Liver (tissue), 3 donors: ENCODE measurements at regions not wholly inside any gene's neighbourhood (a gene's known extent, or its start where the extent isn't known, plus 50 kb on each side); places are given as distances from the start of the nearest gene placed in this dataset.

Experiments
- ATF3 ChIP-seq: IDR thresholded peaks from 2 replicates; pipeline ENCODE4 v1.6.1; 2016; ENCODE audit warnings: antibody characterized with exemption
- CTCF ChIP-seq: fragments of 150-350 bp; IDR thresholded peaks from 2 replicates; pipeline ENCODE4 v1.5.1; 2017; ENCODE audit warnings: improper control_type of control experiment, low read depth, low read length; ENCODE audit not compliant: missing input control
- GABPA ChIP-seq, 2 donors: IDR thresholded peaks in 1 of 2; conservative IDR thresholded peaks in 1 of 2; 2 replicates each; pipeline ENCODE4 v1.6.1; 2016; ENCODE audit warnings: antibody characterized with exemption in 2 of 2, mild to moderate bottlenecking in 1 of 2, moderate library complexity in 1 of 2
- HNF4A ChIP-seq, 2 donors: conservative IDR thresholded peaks; 2 replicates each; pipeline ENCODE4 v1.6.1; 2016; ENCODE audit warnings: antibody characterized with exemption in 2 of 2, mild to moderate bottlenecking in 2 of 2
- HNF4G ChIP-seq: IDR thresholded peaks from 2 replicates; pipeline ENCODE4 v1.6.1; 2016; ENCODE audit warnings: antibody characterized with exemption
- JUND ChIP-seq, 2 donors: IDR thresholded peaks; 2 replicates each; pipeline ENCODE4 v1.6.1; 2016; ENCODE audit warnings: antibody characterized with exemption in 2 of 2
- NR2F2 ChIP-seq: IDR thresholded peaks from 2 replicates; pipeline ENCODE4 v1.6.1; 2016; ENCODE audit warnings: antibody characterized with exemption
- RAD21 ChIP-seq, 2 donors: IDR thresholded peaks; 2 replicates each; pipeline ENCODE4 v1.6.1; 2016; ENCODE audit warnings: antibody characterized with exemption in 2 of 2, mild to moderate bottlenecking in 2 of 2
- REST ChIP-seq: IDR thresholded peaks from 2 replicates; pipeline ENCODE4 v1.6.1; 2016; ENCODE audit warnings: antibody characterized with exemption, mild to moderate bottlenecking
- TAF1 ChIP-seq: conservative IDR thresholded peaks from 2 replicates; pipeline ENCODE4 v1.6.1; 2016; ENCODE audit warnings: antibody characterized with exemption, mild to moderate bottlenecking
- YY1 ChIP-seq: IDR thresholded peaks from 2 replicates; pipeline ENCODE4 v1.6.1; 2016; ENCODE audit warnings: antibody characterized with exemption, mild to moderate bottlenecking
- TF ChIP-seq, protein P1 (sequence below): IDR thresholded peaks from 2 replicates; pipeline ENCODE4 v1.6.1; 2016; ENCODE audit warnings: antibody characterized with exemption
- donor health status: healthy.
- donor health status: healthy.

DNA sequence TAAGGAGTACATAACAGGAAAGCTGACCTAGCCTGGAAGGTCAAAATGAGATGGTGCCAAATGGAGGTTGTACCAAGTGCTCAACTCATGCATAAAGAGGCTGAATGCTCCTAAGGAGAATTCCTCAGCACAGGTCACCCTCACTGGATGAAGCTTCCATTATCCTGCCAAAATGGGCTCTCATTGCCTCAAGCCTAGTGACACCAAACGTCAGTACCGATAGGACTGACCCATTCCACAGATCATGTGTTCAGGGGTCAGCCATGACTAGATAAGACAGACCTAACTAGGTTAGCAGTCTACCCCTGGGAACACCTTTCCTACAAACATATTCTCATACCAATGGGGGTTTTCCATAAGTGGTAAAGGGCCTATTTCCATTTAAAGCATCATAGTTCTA, 160.7 kb downstream of the MEX3B start:
- no peak for TF ChIP-seq CTCF
- TF ChIP-seq, protein P1, sequence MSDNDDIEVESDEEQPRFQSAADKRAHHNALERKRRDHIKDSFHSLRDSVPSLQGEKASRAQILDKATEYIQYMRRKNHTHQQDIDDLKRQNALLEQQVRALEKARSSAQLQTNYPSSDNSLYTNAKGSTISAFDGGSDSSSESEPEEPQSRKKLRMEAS, result no peak
- TF ChIP-seq GABPA (IDR thresholded peaks at IDR 0.05 in 1 of 2, conservative IDR thresholded peaks at IDR 0.05 in 1 of 2), result no peak
- TF ChIP-seq RAD21 (IDR thresholded peaks at IDR 0.05), result no peak
- no peak for TF ChIP-seq JUND (IDR thresholded peaks at IDR 0.05)
- TF ChIP-seq HNF4G, result no peak
- no peak for TF ChIP-seq YY1
- TF ChIP-seq REST, result no peak
- no peak for TF ChIP-seq TAF1
- TF ChIP-seq NR2F2, result no peak
- TF ChIP-seq ATF3, result no peak
- TF ChIP-seq HNF4A (conservative IDR thresholded peaks at IDR 0.05), result no peak
